ENCODE measurements at regions not wholly inside any gene's neighbourhood (a gene's known extent, or its start where the extent isn't known, plus 50 kb on each side); places are given as distances from the start of the nearest gene placed in this dataset.

- no peaks in the 10 kb centered on the region for H3K27me3 ChIP-seq (ENCODE audit: low read depth)
- no peaks in the 10 kb centered on the region for H3K36me3 ChIP-seq
- no peak overlapping the region for H3K27ac ChIP-seq (replicated peaks)
- no peak for DNase-seq
- TF ChIP-seq, protein P1, sequence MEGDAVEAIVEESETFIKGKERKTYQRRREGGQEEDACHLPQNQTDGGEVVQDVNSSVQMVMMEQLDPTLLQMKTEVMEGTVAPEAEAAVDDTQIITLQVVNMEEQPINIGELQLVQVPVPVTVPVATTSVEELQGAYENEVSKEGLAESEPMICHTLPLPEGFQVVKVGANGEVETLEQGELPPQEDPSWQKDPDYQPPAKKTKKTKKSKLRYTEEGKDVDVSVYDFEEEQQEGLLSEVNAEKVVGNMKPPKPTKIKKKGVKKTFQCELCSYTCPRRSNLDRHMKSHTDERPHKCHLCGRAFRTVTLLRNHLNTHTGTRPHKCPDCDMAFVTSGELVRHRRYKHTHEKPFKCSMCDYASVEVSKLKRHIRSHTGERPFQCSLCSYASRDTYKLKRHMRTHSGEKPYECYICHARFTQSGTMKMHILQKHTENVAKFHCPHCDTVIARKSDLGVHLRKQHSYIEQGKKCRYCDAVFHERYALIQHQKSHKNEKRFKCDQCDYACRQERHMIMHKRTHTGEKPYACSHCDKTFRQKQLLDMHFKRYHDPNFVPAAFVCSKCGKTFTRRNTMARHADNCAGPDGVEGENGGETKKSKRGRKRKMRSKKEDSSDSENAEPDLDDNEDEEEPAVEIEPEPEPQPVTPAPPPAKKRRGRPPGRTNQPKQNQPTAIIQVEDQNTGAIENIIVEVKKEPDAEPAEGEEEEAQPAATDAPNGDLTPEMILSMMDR (IDR thresholded peaks at IDR 0.05; ENCODE audit: borderline replicate concordance): no peak
- peaks cover 21% of the 10 kb centered on the region for H3K9me3 ChIP-seq (replicated peaks)
- H3K4me3 ChIP-seq: no peak overlapping the region
- intact Hi-C loops (cut with micrococcal nuclease): no loop called here
- no peaks in the 10 kb centered on the region for H3K4me1 ChIP-seq
These were observed 562.8 kb upstream of the RIOK2 start for GRCh38 chr5:97745817-97746216.

DNA sequence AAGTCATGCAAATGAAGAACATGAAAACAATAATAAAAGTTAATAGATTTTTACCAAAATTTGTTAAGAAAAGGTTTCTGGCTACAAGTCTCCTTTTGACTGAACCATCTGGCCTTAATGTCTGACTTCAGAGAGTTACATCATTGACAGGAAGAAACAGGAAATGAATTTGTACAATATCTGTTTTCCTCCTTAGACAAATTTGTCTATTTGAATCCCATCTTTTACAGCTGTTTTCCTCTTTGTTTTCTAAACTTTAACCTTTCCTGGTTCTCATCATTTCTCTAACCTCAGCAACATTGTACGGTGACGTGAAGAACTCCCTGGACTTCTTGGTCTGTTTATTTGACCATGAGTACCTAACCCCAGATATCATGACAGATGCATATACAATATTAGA is 567.5 kb upstream of the RIOK2 start:
- no peak overlapping the region for H3K4me3 ChIP-seq
- H3K9me3 ChIP-seq (replicated peaks): peaks cover 5% of the 10 kb centered on the region
- H3K27me3 ChIP-seq (ENCODE audit: low read depth): no peaks in the 10 kb centered on the region
- H3K27ac ChIP-seq (replicated peaks): peak overlapping the region; percentile 7
- TF ChIP-seq, protein P1 (IDR thresholded peaks at IDR 0.05; ENCODE audit: borderline replicate concordance): no peak
- H3K36me3 ChIP-seq: no peaks in the 10 kb centered on the region
- intact Hi-C loops (cut with micrococcal nuclease): no loop called here
- H3K4me1 ChIP-seq: no peaks in the 10 kb centered on the region
- DNase-seq: no peak

- TF ChIP-seq, protein P1 (IDR thresholded peaks at IDR 0.05; ENCODE audit: borderline replicate concordance): no peak
- Histone ChIP-seq H3K27ac (replicated peaks) (no peak overlapping the region), H3K27me3 (ENCODE audit: low read depth) (no peaks in the 10 kb centered on the region), H3K36me3 (no peaks in the 10 kb centered on the region), H3K4me3 (no peak overlapping the region), H3K9me3 (replicated peaks) (peaks cover 2% of the 10 kb centered on the region), H3K4me1 (no peaks in the 10 kb centered on the region)
- no peak for DNase-seq
- intact Hi-C loops (cut with micrococcal nuclease): no loop called here
These were observed 568.5 kb upstream of the RIOK2 start for GRCh38 chr5:97751540-97751939.

DNA sequence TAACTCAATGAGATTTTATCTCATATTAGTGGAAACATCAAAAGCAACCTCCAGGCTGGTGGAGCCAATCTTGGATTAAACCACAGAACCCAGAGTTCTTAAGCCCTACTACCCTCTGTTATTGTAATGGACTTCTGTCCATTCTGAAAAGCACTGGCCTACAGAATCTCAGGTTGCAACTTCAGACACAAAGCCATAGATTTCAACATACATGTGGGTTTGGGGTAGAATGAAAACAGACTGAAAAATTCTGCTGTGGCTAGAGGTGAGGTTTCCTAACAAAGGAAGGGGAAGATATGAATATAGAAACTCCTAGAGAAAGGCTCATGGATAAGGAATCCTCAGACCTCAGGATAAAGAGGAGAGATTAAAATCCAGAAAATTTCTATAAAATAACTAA is 569.8 kb upstream of the RIOK2 start:
- H3K27ac ChIP-seq (replicated peaks): no peak overlapping the region
- TF ChIP-seq, protein P1 (IDR thresholded peaks at IDR 0.05; ENCODE audit: borderline replicate concordance): no peak
- intact Hi-C loops (cut with micrococcal nuclease): no loop called here
- no peak overlapping the region for H3K4me3 ChIP-seq
- H3K27me3 ChIP-seq (ENCODE audit: low read depth): no peaks in the 10 kb centered on the region
- no peaks in the 10 kb centered on the region for H3K9me3 ChIP-seq (replicated peaks)
- H3K36me3 ChIP-seq: no peaks in the 10 kb centered on the region
- no peaks in the 10 kb centered on the region for H3K4me1 ChIP-seq
- DNase-seq: no peak

DNA sequence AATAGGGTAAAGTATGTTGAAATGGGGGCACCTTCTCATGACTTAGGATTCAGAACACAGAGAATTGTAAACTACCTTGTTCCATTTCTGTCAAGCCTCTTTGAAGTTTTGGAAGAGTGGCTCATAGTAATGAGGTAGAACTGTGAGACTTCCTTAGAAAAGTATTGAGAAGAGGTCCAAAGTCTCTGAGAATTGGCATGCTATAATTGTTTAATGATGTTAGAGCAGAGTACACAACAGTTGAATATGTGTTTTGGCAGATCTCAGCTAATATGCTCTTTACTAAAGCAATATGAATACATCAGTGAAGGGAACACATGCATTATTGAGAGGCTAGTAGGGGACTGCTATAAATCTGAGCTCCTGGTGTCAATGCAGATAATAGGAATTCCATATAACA is 579.4 kb upstream of the RIOK2 start:
- TF ChIP-seq, protein P1 (IDR thresholded peaks at IDR 0.05; ENCODE audit: borderline replicate concordance): no peak
- intact Hi-C loops (cut with micrococcal nuclease): no loop called here
- Histone ChIP-seq H3K9me3 (replicated peaks) (no peaks in the 10 kb centered on the region), H3K4me3 (no peak overlapping the region), H3K27ac (replicated peaks) (no peak overlapping the region), H3K4me1 (no peaks in the 10 kb centered on the region), H3K36me3 (no peaks in the 10 kb centered on the region), H3K27me3 (ENCODE audit: low read depth) (no peaks in the 10 kb centered on the region)
- DNase-seq: no peak

DNA sequence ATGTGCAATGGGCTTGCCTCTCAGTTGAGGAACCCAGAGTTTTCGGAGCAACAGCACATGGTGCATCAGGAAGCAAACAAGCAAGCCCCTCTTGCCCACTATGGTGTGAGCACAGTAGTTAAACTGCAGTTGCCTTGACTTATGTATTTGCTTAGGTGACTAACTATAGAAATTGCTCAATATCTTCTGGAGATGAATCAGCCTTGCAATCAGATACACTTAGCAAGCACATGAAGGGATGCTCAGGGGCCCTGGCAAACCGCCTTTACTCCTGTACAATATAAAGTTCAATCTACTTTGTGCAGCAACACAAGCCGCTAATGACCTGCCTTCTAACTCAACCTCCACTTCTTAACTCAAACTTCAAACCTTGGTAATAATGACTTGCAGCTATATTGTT is 581.7 kb upstream of the RIOK2 start:
- H3K9me3 ChIP-seq (replicated peaks): peaks cover 5% of the 10 kb centered on the region
- H3K4me1 ChIP-seq: no peaks in the 10 kb centered on the region
- intact Hi-C loops (cut with micrococcal nuclease): no loop called here
- H3K27me3 ChIP-seq (ENCODE audit: low read depth): no peaks in the 10 kb centered on the region
- H3K36me3 ChIP-seq: no peaks in the 10 kb centered on the region
- no peak for DNase-seq
- TF ChIP-seq, protein P1 (IDR thresholded peaks at IDR 0.05; ENCODE audit: borderline replicate concordance): no peak
- H3K4me3 ChIP-seq: no peak overlapping the region
- H3K27ac ChIP-seq (replicated peaks): no peak overlapping the region
